ENCODE measurements at regions not wholly inside any gene's neighbourhood (a gene's known extent, or its start where the extent isn't known, plus 50 kb on each side); places are given as distances from the start of the nearest gene placed in this dataset.

DNA sequence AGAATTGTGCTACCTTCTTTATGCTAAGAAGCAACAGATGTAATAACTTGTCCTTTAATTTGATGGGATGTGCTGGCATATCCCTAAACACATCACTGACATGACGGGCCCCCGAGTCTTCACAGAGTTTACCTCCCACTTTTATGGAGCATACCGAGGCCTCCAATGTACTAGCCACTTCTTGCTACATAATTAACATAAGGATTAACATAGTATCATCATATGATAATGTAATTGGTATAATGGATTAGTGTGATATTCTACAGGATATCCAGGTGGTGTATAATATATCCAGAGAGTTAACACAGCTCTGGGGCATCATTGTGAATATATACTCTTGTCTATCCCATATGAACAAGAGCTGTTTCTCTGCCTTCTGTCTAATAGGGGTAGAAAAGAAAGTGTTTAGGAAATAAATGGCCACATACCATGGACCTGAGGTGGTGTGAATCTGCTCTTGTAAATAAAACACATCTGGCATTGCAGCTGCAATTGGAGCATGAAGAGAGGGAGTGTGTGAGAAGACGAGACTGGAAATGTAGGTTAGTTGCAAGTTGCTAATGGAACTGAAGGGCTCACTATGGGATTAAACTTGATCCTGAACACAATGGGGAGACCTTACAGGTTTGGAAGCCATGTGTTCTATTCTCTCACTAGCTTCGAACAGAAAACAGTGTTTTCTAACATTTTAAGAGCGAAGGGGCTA lies 102.3 kb downstream of the IYD start (continued):
- no peak for TF ChIP-seq NRF1 (IDR thresholded peaks at IDR 0.05; ENCODE audit: low read depth, low read length)
- TF ChIP-seq SAP30 (IDR thresholded peaks at IDR 0.05; ENCODE audit: insufficient read depth, insufficient replicate concordance, low read length): no peak

Measured in H1 (cell line).